Fibroblast of lung (primary cell): ENCODE measurements at regions not wholly inside any gene's neighbourhood (a gene's known extent, or its start where the extent isn't known, plus 50 kb on each side); places are given as distances from the start of the nearest gene placed in this dataset.

Experiments
- DNase-seq, 2 donors: peaks; one replicate each; pipeline versions ENCODE4 v3.0.0 to v3.0.0-alpha.2; 2010; ENCODE audit warnings: low read depth in 2 of 2
- H2AFZ ChIP-seq: 2 replicates; pipeline ENCODE4 v1.5.1; 2012; ENCODE audit warnings: low read length, control low read depth, inconsistent platforms
- H3K27ac ChIP-seq: 2 replicates; pipeline ENCODE4 v1.5.1; 2011; ENCODE audit warnings: low read length, control low read depth; ENCODE audit not compliant: insufficient read depth
- H3K27me3 ChIP-seq: 2 replicates; pipeline ENCODE4 v1.5.1; 2011; ENCODE audit warnings: mild to moderate bottlenecking, low read length; ENCODE audit not compliant: control insufficient read depth, insufficient read depth
- H3K36me3 ChIP-seq: 2 replicates; pipeline ENCODE4 v1.5.1; 2011; ENCODE audit warnings: low read length; ENCODE audit not compliant: control insufficient read depth, insufficient read depth
- H3K4me1 ChIP-seq: 2 replicates; pipeline ENCODE4 v1.5.1; 2011; ENCODE audit warnings: low read length; ENCODE audit not compliant: control insufficient read depth, insufficient read depth; ENCODE audit errors: extremely low read depth
- H3K4me2 ChIP-seq: 2 replicates; pipeline ENCODE4 v1.5.1; 2011; ENCODE audit warnings: low read length, control low read depth; ENCODE audit not compliant: insufficient read depth; ENCODE audit errors: extremely low read depth
- H3K4me3 ChIP-seq, 4 experiments: fragments of 200-600 bp in 1 of 4; sonication (generic) in 1 of 4; replicated peaks in 1 of 4; 2 replicates each; pipeline ENCODE4 v1.5.1; 2011 to 2016; ENCODE audit warnings: low read length in 4 of 4, low read depth in 3 of 4, mild to moderate bottlenecking in 3 of 4, control low read depth in 2 of 4, inconsistent platforms in 1 of 4, mixed read lengths in 1 of 4; ENCODE audit not compliant: insufficient read depth in 1 of 4; ENCODE audit errors: control extremely low read depth in 1 of 4
- H3K79me2 ChIP-seq: 2 replicates; pipeline ENCODE4 v1.5.1; 2012; ENCODE audit warnings: mild to moderate bottlenecking, low read length, inconsistent platforms; ENCODE audit not compliant: control insufficient read depth, insufficient read depth
- H3K9ac ChIP-seq: 2 replicates; pipeline ENCODE4 v1.5.1; 2011; ENCODE audit warnings: mild to moderate bottlenecking, low read length, control low read depth; ENCODE audit not compliant: insufficient read depth
- H3K9me3 ChIP-seq: 2 replicates; pipeline ENCODE4 v1.5.1; 2012; ENCODE audit warnings: low read depth, low read length; ENCODE audit not compliant: control insufficient read depth, insufficient read depth
- H4K20me1 ChIP-seq: 2 replicates; pipeline ENCODE4 v1.5.1; 2011; ENCODE audit warnings: low read length; ENCODE audit not compliant: control insufficient read depth, insufficient read depth; ENCODE audit errors: extremely low read depth
- CTCF ChIP-seq, 2 donors: IDR thresholded peaks in 1 of 2; conservative IDR thresholded peaks in 1 of 2; 1 replicate in 1 of 2; 2 replicates in 1 of 2; pipeline ENCODE4 v1.5.1; 2011 to 2012; ENCODE audit warnings: low read length in 2 of 2, control low read depth in 1 of 2, inconsistent platforms in 1 of 2, low read depth in 1 of 2, mild to moderate bottlenecking in 1 of 2
- EZH2 ChIP-seq: IDR thresholded peaks from 2 replicates; pipeline ENCODE4 v1.5.1; 2012; ENCODE audit warnings: low read length, control low read depth, mild to moderate bottlenecking; ENCODE audit errors: missing control alignments

- H3K4me3 ChIP-seq: no peak overlapping the region
- H3K27ac ChIP-seq: peak overlapping the region; percentile 70
- no peaks in the 10 kb centered on the region for H3K27me3 ChIP-seq
- no peaks in the 10 kb centered on the region for H3K79me2 ChIP-seq
- no peaks in the 10 kb centered on the region for H4K20me1 ChIP-seq
- H2AFZ ChIP-seq: no peak overlapping the region
- H3K4me2 ChIP-seq: peak overlapping the region; percentile 65
- no peaks in the 10 kb centered on the region for H3K36me3 ChIP-seq
- H3K9ac ChIP-seq: no peak overlapping the region
- no peak for TF ChIP-seq EZH2
- no peak for TF ChIP-seq CTCF (conservative IDR thresholded peaks at IDR 0.05 in 1 of 2, IDR thresholded peaks at IDR 0.05 in 1 of 2; ENCODE audit: low read depth in 1 of 2, low read length in 2 of 2)
- peak; percentile 96 to 98 for DNase-seq
- H3K9me3 ChIP-seq: no peaks in the 10 kb centered on the region
- peaks cover 6% of the 10 kb centered on the region for H3K4me1 ChIP-seq
These were observed 931.9 kb upstream of the SOX9 start for GRCh38 chr17:71188811-71189492.

- DNase-seq: no peak
- Histone ChIP-seq H3K36me3 (no peaks in the 10 kb centered on the region), H3K27ac (peak overlapping the region; percentile 52), H4K20me1 (no peaks in the 10 kb centered on the region), H3K9me3 (no peaks in the 10 kb centered on the region), H3K9ac (no peak overlapping the region), H3K79me2 (no peaks in the 10 kb centered on the region), H3K4me3 (no peak overlapping the region), H2AFZ (no peak overlapping the region), H3K4me1 (peaks cover 6% of the 10 kb centered on the region), H3K4me2 (no peak overlapping the region), H3K27me3 (no peaks in the 10 kb centered on the region)
- no peak for TF ChIP-seq CTCF (conservative IDR thresholded peaks at IDR 0.05 in 1 of 2, IDR thresholded peaks at IDR 0.05 in 1 of 2; ENCODE audit: low read depth in 1 of 2, low read length in 2 of 2)
- no peak for TF ChIP-seq EZH2
These were observed 931.4 kb upstream of the SOX9 start for GRCh38 chr17:71189493-71189831.

- Histone ChIP-seq H2AFZ (no peak overlapping the region), H3K4me2 (no peak overlapping the region), H3K4me1 (peaks cover 6% of the 10 kb centered on the region), H3K9ac (no peak overlapping the region), H3K4me3 (no peak overlapping the region), H4K20me1 (no peaks in the 10 kb centered on the region), H3K79me2 (no peaks in the 10 kb centered on the region), H3K27me3 (no peaks in the 10 kb centered on the region), H3K36me3 (no peaks in the 10 kb centered on the region), H3K9me3 (no peaks in the 10 kb centered on the region), H3K27ac (no peak overlapping the region)
- no peak for TF ChIP-seq CTCF (conservative IDR thresholded peaks at IDR 0.05 in 1 of 2, IDR thresholded peaks at IDR 0.05 in 1 of 2; ENCODE audit: low read depth in 1 of 2, low read length in 2 of 2)
- TF ChIP-seq EZH2: no peak
- DNase-seq: no peak
These were observed 928.7 kb upstream of the SOX9 start for GRCh38 chr17:71192039-71192555.
